22Rv1 (cell line): ENCODE measurements at regions not wholly inside any gene's neighbourhood (a gene's known extent, or its start where the extent isn't known, plus 50 kb on each side); places are given as distances from the start of the nearest gene placed in this dataset.

Experiments
- CTCF ChIP-seq: fragments of 450-650 bp; IDR thresholded peaks from 2 replicates; pipeline ENCODE4 v1.5.1; 2017; ENCODE audit warnings: mild to moderate bottlenecking
- ZFX ChIP-seq: fragments of 450-650 bp; IDR thresholded peaks from 2 replicates; pipeline ENCODE4 v1.6.1; 2017; ENCODE audit warnings: antibody characterized with exemption, borderline replicate concordance

DNA sequence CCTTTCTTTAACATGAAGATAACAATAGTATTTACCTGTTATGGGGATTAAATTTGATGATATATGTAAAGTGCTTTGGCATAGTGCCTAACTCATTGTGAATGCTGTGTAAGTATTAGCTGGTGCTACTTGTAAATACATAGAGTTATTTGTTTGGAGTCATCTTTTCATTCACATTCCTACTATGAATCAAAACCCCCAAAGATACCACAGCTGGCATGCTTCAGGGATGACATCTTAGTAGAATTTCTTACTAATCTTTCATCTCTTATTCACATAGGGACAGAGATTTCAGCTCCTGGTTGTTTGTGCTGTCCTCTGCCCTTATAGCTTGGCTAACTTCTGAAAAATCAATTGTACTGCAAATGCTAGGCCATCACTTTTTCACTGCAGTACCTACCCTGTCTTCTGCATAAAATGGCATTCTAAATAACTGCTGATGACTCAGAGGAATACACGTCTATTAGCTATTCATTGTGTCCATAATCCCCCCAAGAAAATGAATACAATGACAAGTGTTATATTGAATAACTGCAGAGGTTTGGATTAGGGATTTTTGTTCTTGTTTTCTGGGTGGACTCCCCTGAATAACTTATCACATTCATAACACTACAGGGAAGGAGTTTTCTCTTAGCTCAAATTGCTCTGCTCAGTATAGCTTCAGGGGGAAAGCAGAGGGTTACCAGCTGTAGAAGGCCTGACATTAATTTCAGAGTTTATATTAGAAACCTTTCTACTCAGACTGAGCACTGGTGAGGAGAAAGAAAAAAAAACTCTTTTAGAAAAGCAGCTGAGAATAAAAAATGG lies 192.2 kb upstream of the C9orf72 start:
- TF ChIP-seq CTCF, result no peak
- no peak for TF ChIP-seq ZFX
